Lung (tissue), 11 donors: ENCODE measurements at regions not wholly inside any gene's neighbourhood (a gene's known extent, or its start where the extent isn't known, plus 50 kb on each side); places are given as distances from the start of the nearest gene placed in this dataset.

ENCODE experiments used
- ATAC-seq: fragments of 200-7000 bp; cut with Tn5 transposase; one replicate; pipeline ENCODE4 v1.9.1; 2020; ENCODE audit warnings: moderate number of reproducible peaks; ENCODE audit not compliant: insufficient read depth, low FRiP score
- DNase-seq, 3 donors: peaks; one replicate each; pipeline ENCODE4 v3.0.0-alpha.2; 2013 to 2017
- H3K27ac ChIP-seq, 2 donors: one replicate each; pipeline ENCODE4 v1.5.1; 2013; ENCODE audit warnings: mild to moderate bottlenecking in 2 of 2, moderate library complexity in 2 of 2, control low read depth in 1 of 2, inconsistent platforms in 1 of 2, low read depth in 1 of 2, low read length in 1 of 2
- H3K27me3 ChIP-seq, 3 donors: one replicate each; pipeline ENCODE4 v1.5.1; 2013; ENCODE audit warnings: low read length in 2 of 3; ENCODE audit not compliant: control insufficient read depth in 3 of 3, insufficient read depth in 3 of 3
- H3K36me3 ChIP-seq, 4 donors: one replicate each; pipeline ENCODE4 v1.5.1; 2013; ENCODE audit warnings: low read length in 4 of 4, mild to moderate bottlenecking in 1 of 4, moderate library complexity in 1 of 4; ENCODE audit not compliant: control insufficient read depth in 4 of 4, insufficient read depth in 4 of 4
- H3K4me1 ChIP-seq, 5 donors: one replicate each; pipeline ENCODE4 v1.5.1; 2013; ENCODE audit warnings: low read length in 5 of 5, mild to moderate bottlenecking in 2 of 5, moderate library complexity in 1 of 5; ENCODE audit not compliant: control insufficient read depth in 5 of 5, insufficient read depth in 5 of 5
- H3K4me3 ChIP-seq: one replicate; pipeline ENCODE4 v1.5.1; 2013; ENCODE audit warnings: mild to moderate bottlenecking, control low read depth, moderate library complexity
- H3K9ac ChIP-seq, 2 donors: one replicate each; pipeline ENCODE4 v1.5.1; 2013; ENCODE audit warnings: low read length in 2 of 2, control low read depth in 1 of 2; ENCODE audit not compliant: insufficient read depth in 1 of 2
- H3K9me3 ChIP-seq, 4 donors: one replicate each; pipeline ENCODE4 v1.5.1; 2013; ENCODE audit warnings: low read length in 3 of 4, mild to moderate bottlenecking in 1 of 4, moderate library complexity in 1 of 4; ENCODE audit not compliant: control insufficient read depth in 4 of 4, insufficient read depth in 3 of 4
- WGBS, 2 donors: extraction: QIAGEN DNeasy Blood & Tissue Kit; methylation state at CpG; one replicate each; pipeline ENCODE4 v1.1.7; 2013; 5-methylcytosine and 5-hydroxymethylcytosine counted together
- TF ChIP-seq, protein P1 (sequence below): IDR thresholded peaks from 2 replicates; pipeline ENCODE4 v1.5.1; 2012; ENCODE audit warnings: mild to moderate bottlenecking; ENCODE audit errors: control extremely low read depth, extremely low read depth
- donor health status: control.
- donor health status: control.
- donor health status: Bipolar disorder and iron deficiency.
- donor health status: healthy.
- donor health status: DM: yes; HTN: yes; CAD: no.

DNA sequence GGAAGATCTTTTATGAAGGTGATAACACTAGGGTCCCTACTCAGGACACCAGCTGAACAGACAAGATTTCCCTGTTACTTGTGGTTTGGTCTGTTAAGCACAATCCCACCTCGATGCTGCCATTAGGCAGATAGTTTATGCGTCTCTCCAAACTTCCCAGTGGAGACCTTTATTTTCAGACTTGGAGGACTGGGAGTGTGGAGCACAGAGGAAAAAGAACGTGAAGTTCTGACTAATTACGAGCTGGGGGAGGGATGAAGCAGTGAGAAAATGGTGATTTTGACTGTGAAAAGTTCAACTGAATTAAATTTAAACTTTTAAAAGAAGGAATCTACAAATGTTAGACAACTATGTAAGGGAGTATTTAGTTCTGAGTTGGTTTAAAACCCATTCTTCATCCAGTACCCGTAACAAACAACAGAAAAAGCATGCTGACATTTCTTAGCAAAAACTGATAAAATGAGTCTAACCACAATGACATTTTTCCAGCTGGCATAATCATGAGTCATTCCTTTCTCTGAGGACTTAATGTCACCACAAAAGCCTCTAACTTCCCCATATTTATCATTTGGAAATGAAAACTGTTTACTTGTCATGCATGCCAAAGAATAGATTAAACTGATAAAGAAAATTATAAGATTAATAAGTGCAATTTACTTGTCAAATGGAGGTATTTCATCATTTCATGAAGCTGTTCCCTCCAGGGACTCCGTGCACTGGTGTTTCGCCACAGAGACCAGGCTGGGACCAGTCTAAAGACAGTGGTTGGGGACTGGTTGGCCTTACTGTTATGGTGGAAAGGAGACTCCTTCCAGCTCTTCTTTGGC lies 113.3 kb upstream of the SSTR4 start:
- WGBS, 2 donors, result 44 to 62% methylated on average over 7 of the region's 7 CpGs
- DNase-seq (no peak), ATAC-seq (no peak)
- TF ChIP-seq, protein P1, sequence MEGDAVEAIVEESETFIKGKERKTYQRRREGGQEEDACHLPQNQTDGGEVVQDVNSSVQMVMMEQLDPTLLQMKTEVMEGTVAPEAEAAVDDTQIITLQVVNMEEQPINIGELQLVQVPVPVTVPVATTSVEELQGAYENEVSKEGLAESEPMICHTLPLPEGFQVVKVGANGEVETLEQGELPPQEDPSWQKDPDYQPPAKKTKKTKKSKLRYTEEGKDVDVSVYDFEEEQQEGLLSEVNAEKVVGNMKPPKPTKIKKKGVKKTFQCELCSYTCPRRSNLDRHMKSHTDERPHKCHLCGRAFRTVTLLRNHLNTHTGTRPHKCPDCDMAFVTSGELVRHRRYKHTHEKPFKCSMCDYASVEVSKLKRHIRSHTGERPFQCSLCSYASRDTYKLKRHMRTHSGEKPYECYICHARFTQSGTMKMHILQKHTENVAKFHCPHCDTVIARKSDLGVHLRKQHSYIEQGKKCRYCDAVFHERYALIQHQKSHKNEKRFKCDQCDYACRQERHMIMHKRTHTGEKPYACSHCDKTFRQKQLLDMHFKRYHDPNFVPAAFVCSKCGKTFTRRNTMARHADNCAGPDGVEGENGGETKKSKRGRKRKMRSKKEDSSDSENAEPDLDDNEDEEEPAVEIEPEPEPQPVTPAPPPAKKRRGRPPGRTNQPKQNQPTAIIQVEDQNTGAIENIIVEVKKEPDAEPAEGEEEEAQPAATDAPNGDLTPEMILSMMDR, result no peak
- Histone ChIP-seq H3K4me3 (no peak overlapping the region), H3K9me3 (no peaks in the 10 kb centered on the region), H3K9ac (no peak overlapping the region), H3K27me3 (no peaks in the 10 kb centered on the region), H3K36me3 (no peaks in the 10 kb centered on the region), H3K4me1 (peaks cover 0 to 4% (median 0%) of the 10 kb centered on the region in 5 donors), H3K27ac (no peak overlapping the region)

GRCh38 chr20:22922987-22923386 lies 112.1 kb upstream of the SSTR4 start:
- ATAC-seq (no peak), DNase-seq (no peak)
- no peaks in the 10 kb centered on the region for H3K27me3 ChIP-seq
- no peaks in the 10 kb centered on the region for H3K36me3 ChIP-seq
- 96 to 100% methylated on average over 2 of the region's 2 CpGs for WGBS, 2 donors
- TF ChIP-seq, protein P1, result no peak
- H3K27ac ChIP-seq, result no peak overlapping the region
- H3K9me3 ChIP-seq, result no peaks in the 10 kb centered on the region
- H3K9ac ChIP-seq, result no peak overlapping the region
- no peak overlapping the region for H3K4me3 ChIP-seq
- peaks cover 0 to 4% (median 0%) of the 10 kb centered on the region in 5 donors for H3K4me1 ChIP-seq

DNA sequence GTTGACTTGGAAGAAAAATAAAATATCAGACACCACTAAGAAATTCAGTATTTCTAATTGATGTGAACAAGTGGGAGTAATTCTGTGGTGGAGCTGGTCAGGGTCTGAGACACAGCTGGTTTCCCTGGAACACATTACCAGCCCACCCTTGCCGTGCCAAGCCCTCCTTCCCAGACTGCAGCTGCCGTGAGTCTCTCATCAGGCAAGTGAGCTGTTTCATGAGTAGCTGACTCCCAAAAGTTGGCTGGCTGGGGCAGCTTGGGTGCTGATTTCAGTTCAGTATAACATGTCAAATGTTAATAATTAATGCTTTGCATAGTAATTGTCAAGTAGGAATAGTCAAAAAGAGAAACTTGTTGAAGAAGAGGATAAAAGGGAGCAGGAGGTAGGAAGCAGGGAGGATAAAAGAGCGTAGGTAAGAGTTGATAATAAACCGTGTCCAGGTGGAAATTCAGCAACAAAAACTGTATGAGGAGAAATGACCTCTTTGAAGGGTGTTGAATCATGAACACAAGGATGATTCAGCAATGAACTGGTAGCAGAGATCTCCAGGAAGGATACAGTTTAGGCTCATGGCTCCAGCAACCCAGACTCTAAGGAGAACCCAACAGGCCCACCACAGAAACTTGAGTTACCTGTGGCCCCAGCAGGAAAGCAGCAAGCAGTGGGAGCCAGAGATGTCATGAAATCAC lies 110.9 kb upstream of the SSTR4 start:
- WGBS, 2 donors, result 76 to 85% methylated on average over 4 of the region's 4 CpGs

More for the DNA sequence above, 110.9 kb upstream of the SSTR4 start:
- ATAC-seq (no peak), DNase-seq (no peak)
- H3K27ac ChIP-seq, result no peak overlapping the region
- no peak overlapping the region for H3K4me3 ChIP-seq
- TF ChIP-seq, protein P1, result no peak
- no peaks in the 10 kb centered on the region for H3K36me3 ChIP-seq
- no peaks in the 10 kb centered on the region for H3K27me3 ChIP-seq
- H3K4me1 ChIP-seq, result peaks cover 0 to 4% (median 0%) of the 10 kb centered on the region in 5 donors
- H3K9me3 ChIP-seq, result no peaks in the 10 kb centered on the region
- no peak overlapping the region for H3K9ac ChIP-seq
